SK-N-MC (cell line): ENCODE measurements at regions not wholly inside any gene's neighbourhood (a gene's known extent, or its start where the extent isn't known, plus 50 kb on each side); places are given as distances from the start of the nearest gene placed in this dataset.

Experiments
- EZH2 ChIP-seq: fragments of 200-600 bp; sonication (generic); IDR thresholded peaks from one replicate; pipeline ENCODE4 v1.6.1; 2017; ENCODE audit warnings: antibody characterized with exemption
- POLR2AphosphoS5 ChIP-seq: IDR thresholded peaks from 2 replicates; pipeline ENCODE4 v1.6.1; 2012; ENCODE audit warnings: mild to moderate bottlenecking, low read depth, low read length, borderline replicate concordance

- TF ChIP-seq EZH2 (no peak), POLR2AphosphoS5 (no peak)
Measured at GRCh38 chr14:97456958-97457357, 659.8 kb downstream of the VRK1 start.
